NCI-H1105 (cell line): ENCODE measurements at regions not wholly inside any gene's neighbourhood (a gene's known extent, or its start where the extent isn't known, plus 50 kb on each side); places are given as distances from the start of the nearest gene placed in this dataset.

Experiments
- DNase-seq: peaks from one replicate; lab custom pipeline; 2025; lab: John Stamatoyannopoulos, UW

DNA sequence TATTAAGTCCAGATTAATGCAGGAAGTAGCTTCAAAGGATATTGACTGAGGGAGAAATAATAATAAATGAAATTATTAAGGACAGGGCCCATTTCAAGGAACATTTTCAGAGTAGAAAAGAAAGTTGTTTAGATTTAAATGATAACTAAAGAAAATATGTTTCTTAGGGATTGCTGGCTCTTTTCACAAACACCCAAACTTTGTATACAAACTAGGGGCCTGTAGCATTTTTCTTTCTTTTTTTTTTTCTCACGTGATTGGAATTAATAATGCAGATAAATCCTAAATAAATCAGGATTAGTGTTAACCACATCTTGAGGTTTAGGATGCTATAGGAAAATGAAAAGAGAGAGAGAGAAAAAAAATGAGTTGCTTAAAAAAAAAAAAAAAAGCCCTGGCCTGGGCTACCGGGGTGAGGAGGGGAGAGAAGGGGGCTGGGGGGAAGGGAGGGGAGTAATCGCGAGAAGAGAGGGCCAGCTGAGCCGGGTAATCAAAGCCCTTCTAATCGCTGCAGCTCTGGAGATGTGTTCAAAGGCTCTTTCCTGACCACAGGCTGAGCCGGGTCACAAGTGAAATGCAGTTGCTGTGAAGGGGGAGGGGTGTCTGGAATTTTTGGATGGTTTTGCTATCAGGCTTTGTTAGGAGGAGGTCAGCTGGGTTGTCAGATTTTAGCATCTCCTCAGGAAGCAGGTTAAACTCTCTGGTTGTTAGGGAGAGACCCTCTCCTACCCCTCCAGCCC lies 104.6 kb upstream of the ZFHX3 start:
- no peak for DNase-seq

DNA sequence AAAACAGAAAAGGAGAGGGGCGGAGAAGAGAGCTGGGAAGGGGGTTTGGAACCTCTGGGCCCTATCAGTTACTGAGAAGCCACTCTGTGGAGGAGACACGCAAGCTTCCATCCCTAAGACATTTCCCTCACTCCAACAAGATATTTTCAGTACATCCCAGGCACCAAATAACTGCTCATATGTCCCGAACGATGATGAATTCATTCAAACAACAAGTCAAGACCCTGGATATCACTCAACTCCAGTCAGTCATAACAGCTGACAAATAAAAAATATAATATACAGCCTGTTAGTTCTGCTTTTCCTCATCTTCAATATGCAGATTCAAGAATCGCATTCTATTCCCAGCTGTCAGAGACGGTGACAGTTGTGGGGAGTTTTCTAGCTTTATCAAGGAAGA lies 104.0 kb upstream of the ZFHX3 start:
- DNase-seq: no peak

DNA sequence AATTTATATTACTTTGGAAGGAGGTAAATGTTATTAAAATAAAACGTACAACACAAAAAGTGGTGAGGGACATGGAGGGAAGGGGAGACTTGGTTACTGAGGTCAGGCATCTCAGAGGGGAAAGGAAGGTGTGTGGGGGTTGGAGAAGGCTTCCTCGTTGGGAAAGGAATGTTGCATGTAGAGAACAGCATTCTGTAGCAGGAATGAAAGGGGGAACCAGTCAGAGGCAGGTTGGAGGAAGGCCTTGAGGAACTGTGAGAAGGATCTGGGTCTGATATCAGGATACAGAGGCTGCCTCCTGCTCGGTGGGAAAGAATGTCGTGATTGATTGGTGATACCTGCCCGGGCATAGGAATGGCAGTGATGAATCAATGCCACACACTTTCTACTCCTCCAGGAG lies 103.3 kb upstream of the ZFHX3 start:
- DNase-seq: no peak

DNA sequence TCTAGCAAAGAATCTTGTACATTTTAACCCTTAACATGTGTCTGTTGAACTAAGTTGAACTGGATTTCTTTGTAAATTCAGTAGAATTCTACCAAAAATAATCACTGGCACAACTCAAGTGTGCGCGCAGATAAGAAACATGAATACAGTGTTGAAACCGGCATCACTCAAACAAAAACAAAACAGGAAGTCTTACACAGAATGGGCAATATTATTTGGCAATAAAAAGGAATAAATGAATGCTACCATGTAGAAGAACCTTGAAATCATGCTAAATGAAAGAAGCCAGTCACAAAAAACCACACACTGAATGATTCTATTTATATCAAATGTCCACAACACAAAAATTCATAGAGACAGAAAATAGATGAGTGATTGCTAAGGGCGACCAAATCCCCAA lies 102.9 kb upstream of the ZFHX3 start:
- DNase-seq: no peak

DNA sequence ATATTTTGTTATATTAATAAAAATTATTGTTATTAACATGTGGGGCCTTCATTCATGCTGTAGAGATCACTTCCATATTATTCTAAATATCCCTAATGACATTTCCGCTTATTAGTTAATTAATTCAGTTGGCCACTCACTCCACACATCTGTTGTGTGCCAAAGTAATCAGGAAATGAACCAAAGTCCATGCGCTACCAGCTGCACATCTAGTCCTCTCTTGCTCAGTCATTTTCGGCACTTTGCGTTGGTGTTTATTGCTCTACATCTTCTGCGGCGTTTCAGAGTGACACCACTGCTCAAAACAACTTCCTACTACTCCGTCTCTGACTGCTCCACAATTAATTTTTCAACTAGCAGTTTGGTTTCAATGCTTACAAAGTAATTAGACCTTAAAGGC lies 101.4 kb upstream of the ZFHX3 start:
- no peak for DNase-seq

DNA sequence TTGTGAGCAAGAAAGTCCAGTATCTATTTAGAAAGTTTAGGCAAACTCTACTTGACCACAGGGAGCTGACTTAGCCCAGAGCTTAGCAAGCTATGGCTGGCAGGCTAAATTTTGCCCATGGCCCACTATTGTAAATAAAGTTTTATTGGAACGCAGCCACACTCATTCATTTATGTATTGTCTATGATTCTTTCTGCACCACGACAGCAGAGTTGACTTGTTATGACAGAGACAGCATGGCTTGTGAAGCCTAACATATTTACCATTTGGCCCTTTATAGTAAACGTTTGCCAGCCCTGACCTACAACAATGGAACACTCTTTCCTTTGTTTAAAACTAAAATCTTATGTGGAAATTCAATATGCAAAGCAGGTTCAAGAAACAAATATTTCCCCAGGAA lies 100.0 kb upstream of the ZFHX3 start:
- DNase-seq: no peak

DNA sequence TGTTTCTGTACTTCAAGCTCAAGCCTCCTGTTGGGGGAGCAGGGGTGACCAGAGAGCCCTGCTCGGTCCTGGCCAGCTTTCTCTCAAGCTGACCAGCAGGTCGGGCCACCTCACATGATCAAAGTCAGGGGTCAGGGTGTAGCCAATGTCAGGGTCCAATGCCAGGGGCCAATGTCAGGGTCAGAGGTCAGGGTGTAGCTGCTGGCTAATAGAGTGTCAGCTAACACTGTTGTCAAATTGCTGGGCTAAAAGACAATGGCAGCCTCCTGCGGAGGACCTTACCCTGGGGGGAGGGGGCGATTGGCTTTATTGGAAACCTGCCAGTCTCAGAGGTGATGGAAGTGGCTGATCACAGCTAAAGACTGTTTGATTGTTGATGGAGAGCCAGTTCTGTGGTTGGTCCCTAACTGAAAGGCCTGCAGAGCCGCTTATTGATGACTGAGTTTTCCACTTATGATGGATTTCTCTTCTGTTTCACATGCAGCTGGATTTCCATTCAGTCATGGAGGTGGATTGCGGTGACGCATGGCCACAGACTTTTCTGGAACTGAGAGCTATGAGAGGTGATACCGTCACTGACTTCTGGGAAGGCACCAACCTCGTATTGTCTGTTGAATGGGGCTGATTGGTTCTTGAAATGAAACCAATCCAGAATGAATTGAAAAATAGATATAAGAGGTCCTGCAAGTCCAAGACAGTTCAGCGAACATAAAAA lies 97.4 kb upstream of the ZFHX3 start:
- DNase-seq: no peak

DNA sequence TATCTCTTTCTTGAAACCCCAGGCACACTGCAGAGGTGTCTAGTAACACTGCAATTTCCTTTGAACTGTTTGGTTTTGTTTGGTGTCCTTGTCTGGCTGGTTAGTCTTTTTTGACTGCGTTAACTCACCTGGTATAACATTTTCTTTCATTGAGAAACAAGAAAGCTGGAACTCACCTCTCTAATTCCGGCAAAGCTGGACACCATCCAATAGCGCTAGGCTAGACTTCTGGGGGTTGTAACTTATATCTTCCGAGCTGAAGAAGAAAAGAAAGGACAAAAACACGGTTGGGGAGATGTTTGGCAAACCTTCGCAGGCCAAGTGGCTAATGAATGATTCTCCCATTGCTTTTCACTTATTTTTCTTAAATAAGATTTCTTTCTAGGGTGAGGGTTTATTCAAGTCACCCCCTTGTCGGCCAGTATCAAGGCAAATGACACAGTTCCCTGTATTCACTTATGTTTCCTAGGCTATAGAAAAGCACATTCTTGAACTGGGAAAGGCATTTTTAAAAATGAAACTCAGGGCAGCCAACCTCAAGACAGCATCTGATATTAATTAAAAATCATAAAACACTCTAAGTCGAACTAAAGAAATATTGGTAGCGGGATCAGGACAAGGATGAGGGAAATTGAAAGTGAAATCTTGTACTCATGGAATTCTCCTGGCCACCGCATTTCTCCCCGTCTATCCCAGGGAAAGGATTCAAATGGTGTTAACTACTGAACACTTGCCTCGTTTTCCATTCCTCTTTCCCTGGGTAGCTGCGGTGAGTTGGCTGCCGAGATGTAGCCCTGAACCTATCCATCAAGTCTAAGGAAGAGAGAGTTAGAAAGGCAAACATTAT lies 95.9 kb upstream of the ZFHX3 start:
- DNase-seq: no peak

DNA sequence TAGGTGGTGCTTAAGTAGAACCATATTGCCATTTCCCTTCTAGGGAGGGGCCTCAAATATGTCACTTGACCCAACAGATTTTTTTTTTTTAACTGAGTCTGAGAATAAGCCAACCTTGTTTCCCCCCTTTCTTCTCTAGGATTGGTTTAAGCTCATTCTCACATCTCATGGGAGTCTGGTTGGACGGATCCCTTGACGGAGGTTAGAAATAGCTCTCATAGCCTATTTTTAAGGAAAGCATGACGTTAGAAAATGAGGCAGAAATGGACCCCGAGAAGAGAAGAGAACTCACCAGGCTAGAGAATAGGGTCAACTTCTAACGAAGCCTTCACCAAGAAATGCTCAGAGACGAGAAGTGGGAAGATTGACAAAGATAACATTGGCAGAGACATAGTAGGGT lies 95.1 kb upstream of the ZFHX3 start:
- DNase-seq: no peak

DNA sequence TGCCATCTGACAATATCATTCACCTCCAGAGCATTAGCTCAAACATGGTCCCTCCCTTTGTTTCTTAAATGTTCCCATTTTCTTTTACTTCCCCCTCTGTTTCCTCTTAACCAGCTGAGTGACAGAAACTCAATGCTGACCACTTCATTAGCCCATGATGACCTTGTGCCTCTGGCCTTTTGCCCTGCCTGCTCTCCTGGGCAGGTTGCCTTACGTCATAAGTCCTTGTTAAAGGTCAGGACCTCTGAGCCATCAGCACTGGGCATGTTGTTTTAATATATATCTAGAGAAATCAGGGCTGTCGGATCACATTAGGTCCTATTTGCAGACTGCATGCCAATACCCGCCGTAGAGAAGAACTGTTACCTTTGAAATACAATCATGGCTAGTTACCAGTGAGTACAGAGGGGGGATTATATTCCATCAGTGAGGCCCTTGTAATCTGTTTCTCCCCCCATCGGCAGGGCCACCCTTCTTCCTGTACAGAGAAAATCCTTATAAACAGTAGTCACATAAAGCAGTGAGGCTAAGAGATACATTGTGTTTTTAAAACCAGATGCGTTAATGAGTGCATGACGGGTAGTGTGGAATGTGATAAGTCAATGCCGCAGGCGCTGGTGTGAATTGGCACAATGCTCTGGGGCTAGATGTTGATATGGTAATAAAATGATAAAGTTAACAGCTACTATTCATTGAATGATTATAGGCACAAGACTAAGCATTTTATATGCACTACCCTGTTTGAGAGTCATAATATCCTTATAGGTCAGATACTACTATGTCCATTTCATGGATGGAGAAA lies 94.3 kb upstream of the ZFHX3 start:
- no peak for DNase-seq

DNA sequence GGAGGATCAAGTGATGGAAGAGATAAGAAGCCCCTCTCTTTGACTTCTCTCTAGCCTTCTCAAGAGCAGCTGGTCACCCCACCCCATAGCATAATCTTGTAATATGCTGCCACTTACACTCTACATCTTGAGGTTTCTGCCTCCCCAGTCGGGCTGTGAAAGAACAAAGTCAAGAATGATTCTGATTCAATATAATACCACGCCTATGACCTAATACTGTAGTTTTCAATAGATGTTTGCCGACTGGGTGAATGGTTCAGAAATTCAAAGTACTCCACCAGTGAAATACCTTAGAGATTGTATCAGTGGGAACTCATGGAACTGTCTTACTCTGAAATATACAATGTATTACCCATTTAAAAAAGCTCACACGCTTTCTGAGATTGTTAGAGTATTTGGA lies 93.0 kb upstream of the ZFHX3 start:
- no peak for DNase-seq

DNA sequence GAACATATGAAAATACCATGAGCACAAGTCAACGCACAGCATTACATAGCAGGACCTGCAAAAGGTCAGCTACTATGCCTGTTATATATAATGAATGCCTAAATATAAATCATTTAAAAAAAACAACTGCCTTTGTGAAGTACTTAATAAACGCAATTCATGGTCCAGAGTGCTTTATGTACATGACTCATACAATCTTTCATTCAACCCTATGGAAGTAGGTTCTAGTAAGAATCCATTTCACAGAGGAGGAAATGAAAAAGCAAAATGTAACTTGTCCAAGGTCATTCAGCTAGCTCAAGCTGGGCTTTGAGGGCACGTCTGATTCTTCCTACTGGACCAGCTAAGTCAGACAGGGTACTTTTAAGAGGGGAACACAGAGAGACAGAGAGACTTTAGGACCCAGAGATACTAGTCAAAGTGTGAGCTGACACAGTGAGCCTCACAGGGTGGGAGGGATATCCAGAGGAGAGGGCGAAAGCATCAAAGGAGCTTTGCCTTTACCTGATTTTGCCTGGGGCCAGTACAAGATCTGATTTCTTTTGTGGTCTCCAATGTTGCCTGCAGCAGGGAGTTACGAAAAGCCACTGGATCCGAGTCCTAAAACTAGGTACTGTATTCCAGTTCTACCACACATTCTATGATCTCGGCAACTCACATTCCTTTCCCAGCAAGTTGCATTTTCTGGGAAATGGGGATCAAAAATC lies 83.4 kb upstream of the ZFHX3 start:
- no peak for DNase-seq

DNA sequence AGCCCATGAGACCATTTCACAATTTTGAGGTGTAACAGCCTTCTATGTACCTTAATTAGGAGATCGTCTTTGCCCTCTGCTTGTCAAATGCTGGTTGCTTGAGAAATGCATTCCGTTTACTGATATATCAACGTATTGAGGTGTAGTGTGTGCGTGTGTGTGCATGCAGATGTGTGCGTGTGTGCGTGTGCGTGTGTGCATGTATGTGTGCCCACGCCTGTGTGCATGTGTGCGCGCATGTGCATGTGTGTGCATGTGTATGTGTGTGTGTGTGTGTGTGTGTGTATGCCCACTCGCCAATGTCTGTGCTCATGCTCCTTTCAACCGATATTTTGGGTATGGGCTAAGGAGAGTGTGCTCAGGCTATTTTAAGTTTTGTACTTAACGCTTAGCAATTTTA lies 81.5 kb upstream of the ZFHX3 start:
- DNase-seq: no peak

DNA sequence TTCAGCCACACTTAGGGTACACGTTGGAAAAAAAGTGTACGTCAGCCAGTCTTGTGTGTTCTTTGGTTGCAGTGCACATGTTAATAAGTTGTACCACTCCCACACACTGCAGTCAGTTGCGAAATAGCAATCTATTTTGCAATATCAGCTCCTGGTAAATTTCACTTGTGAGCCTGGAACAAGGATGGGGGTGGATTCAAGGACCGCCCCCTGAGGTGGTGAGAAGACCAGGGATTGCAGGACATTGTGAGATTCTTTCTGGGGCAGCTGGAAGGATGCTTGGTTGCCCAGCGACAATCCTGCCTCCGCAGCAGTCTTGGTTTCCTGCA lies 78.6 kb upstream of the ZFHX3 start:
- no peak for DNase-seq

DNA sequence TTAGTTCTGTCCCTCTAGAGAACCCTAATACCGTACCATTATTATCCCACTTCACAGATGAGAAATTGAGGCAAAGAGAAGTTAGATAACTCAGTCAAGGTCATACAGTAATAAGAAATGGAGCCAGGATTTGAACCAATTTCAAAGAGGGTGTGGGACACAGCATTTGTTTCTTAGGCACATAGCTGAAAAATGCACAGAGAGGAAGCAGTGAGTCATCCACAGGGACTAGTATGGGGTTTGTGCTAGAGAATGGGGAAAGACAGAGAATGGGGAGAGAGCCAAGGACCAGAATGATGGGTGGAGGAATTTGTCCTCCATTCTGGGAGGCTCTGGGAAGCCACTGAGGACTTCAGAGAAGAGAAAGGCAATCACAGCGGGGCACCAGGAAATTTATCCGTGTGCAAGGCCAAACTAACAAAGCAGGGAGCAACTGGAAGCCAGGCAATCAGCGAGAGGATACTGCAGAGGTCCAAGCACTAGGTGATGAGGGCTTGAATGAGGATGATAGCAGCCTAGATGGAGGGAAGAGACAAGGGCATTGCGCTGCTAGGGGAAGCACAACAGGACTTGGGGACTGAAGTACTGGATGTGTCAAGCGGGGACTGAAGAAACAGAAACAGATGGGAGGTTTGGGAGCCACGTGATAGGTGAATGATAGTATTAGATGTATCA lies 78.1 kb upstream of the ZFHX3 start:
- DNase-seq: no peak

DNA sequence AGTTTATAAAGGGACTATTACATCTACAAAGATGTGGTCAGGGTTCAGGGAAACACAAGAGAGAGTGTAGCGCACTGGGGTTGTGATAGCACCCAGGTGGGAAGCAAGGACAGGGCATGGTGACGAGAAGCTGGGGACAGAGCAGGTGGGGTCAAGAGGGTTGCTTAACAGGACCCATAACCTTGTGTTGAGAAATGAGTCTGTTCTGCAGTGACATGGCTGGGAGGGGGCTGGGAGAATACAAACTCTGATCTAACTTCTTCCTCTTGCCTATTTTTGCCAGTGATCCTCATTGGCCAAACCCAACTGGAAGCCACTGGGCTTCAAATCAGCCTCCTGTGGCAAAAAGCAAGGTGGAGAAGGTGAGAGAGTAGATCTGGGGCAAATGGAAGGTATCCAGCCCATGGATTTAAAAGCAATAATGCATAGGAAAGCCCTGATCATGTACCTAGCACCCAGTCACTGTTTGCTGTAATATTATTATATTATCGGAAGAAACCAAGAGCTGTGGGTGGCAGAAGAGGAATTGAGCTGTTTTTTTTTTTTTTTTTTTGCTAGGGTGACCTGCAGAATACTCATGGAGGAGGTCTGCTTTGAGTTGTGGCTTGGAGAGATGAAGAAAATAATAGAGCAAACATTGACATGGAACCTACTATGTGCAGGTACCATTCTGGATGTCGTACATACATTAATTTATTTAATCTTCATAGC lies 76.9 kb upstream of the ZFHX3 start:
- DNase-seq: no peak

DNA sequence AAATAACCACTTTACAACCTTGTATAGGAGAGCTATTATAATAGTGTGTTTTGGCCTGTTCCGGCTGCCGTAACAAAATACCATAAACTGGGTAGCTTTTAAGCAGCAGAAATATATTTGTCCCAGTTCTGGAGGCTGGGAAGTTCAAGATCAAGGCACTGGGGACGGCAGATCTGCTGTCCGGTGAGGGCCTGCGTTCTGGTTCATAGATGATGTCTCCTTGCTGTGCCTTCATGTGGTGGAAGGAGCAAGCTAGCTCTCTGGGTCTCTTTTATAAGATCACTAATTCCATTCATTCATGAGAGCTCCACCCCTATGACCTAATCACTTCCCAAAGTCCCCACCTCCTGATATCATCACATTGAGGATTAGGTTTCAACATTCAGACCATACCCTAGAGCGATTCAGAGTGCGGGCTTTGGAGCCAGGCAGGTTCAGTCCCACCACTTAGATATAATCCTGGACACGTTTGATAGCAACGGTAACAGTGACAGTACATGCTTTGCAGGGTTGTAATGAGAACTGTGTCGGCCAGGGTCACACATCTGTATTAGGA lies 76.2 kb upstream of the ZFHX3 start:
- no peak for DNase-seq

DNA sequence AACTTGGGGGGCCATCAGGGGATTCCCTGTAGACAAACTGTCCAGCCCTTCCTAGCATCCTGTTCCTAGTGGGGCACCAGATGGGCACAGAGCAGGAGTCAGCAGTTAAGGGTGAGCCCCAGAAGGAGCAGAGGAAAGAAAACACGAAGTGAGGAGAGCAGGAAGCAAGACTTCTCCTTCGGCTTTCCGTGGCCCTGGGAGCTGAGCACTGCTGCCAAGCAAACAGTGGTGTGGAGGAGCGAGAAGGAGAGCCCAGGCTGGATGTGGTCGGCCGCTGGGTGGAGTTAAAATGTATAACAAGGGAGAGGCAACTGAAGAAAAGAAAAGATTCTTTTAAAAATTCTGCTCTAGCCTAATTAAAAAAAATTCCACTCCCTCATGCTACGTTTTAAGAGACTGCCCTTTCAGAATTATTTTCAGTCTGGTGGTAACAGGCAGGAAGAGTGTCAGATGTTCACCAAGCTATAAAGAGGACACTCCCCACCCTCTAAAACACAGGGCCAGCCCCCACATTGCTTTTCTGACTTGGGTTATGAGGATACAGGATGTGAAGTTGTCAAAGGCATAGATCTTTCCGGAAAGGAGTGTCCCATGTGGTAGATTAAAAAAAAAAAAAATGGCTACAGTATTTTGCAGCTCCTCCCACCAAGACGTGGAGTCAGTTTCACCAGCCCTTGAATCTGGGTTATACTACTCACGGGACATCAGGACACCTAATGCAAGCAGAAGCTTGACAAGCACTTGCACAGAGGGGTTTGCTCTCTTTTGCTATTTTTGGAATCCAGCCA lies 74.9 kb upstream of the ZFHX3 start:
- DNase-seq: no peak

DNA sequence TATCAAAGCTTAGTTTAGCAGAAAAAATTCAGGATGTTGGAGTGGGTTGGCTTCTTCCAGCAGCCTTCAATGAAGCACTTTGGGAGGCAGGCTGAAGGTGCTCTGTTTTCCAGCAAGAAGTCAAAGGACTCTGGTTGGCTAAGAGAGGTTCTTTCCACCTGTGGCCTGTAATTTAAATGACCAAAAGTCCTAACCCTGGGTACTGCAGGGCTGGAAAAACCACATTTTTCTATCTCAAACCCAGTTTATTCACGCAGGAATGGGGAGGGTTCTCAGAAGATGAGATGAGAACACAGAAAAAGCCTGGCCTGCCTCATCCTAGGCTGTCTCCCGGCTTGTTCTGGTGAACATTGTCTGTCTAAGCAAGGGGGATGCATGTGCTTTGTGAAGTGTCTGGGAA lies 68.6 kb upstream of the ZFHX3 start:
- no peak for DNase-seq
